C4-2B (cell line): ENCODE measurements at regions not wholly inside any gene's neighbourhood (a gene's known extent, or its start where the extent isn't known, plus 50 kb on each side); places are given as distances from the start of the nearest gene placed in this dataset.

ENCODE experiments used
- ZFX ChIP-seq: fragments of 450-650 bp; IDR thresholded peaks from 2 replicates; pipeline ENCODE4 v1.6.1; 2017
- TF ChIP-seq, protein P1 (sequence below): fragments of 450-650 bp; conservative IDR thresholded peaks from 2 replicates; pipeline ENCODE4 v1.5.1; 2017; ENCODE audit warnings: mild to moderate bottlenecking

DNA sequence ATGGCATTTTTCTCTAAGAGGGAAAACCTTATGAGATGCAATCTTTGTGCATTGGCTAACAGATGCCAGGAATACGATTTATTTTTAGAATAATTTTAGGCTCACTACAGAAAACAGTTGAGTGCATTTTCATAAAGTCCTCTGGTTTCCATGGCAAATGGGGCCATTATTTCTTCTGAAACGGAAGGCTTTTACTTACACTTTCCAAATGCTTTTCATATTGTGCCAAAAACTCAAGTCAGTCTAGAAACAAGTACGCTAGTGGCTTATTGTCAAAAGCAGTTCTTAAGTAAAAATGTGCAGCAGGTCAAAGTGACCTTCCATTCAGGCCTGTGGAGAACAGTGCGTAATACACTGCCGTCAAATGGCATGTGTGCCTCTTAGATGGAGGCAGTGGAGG is 628.7 kb downstream of the EFNB2 start:
- TF ChIP-seq, protein P1, sequence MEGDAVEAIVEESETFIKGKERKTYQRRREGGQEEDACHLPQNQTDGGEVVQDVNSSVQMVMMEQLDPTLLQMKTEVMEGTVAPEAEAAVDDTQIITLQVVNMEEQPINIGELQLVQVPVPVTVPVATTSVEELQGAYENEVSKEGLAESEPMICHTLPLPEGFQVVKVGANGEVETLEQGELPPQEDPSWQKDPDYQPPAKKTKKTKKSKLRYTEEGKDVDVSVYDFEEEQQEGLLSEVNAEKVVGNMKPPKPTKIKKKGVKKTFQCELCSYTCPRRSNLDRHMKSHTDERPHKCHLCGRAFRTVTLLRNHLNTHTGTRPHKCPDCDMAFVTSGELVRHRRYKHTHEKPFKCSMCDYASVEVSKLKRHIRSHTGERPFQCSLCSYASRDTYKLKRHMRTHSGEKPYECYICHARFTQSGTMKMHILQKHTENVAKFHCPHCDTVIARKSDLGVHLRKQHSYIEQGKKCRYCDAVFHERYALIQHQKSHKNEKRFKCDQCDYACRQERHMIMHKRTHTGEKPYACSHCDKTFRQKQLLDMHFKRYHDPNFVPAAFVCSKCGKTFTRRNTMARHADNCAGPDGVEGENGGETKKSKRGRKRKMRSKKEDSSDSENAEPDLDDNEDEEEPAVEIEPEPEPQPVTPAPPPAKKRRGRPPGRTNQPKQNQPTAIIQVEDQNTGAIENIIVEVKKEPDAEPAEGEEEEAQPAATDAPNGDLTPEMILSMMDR: no peak
- no peak for TF ChIP-seq ZFX
